T-helper 2 cell (primary cell): ENCODE measurements at regions not wholly inside any gene's neighbourhood (a gene's known extent, or its start where the extent isn't known, plus 50 kb on each side); places are given as distances from the start of the nearest gene placed in this dataset.

Experiments
- DNase-seq, 5 experiments: peaks; one replicate each; pipeline versions ENCODE4 v3.0.0 to v3.0.0-alpha.2; 2012 to 2022

- no peak for DNase-seq
Measured at GRCh38 chrX:134716620-134717012, 58.3 kb upstream of the PLAC1 start.

GRCh38 chrX:134715930-134716619 lies 57.8 kb upstream of the PLAC1 start:
- no peak for DNase-seq

GRCh38 chrX:134714633-134715110 lies 56.4 kb upstream of the PLAC1 start:
- no peak for DNase-seq

GRCh38 chrX:134713618-134714107 lies 55.4 kb upstream of the PLAC1 start:
- DNase-seq = no peak

GRCh38 chrX:134712272-134712671 lies 54.0 kb upstream of the PLAC1 start:
- peak in 1 of 5 experiments; percentile 7 for DNase-seq

GRCh38 chrX:134711135-134711921 lies 53.1 kb upstream of the PLAC1 start:
- DNase-seq = no peak
